ENCODE measurements at regions not wholly inside any gene's neighbourhood (a gene's known extent, or its start where the extent isn't known, plus 50 kb on each side); places are given as distances from the start of the nearest gene placed in this dataset.

- intact Hi-C loops (cut with DNase I): no loop called here
- Histone ChIP-seq H3K4me3 (ENCODE audit: low read length in 2 of 2) (no peak overlapping the region), H3K27me3 (ENCODE audit: control insufficient read depth in 1 of 2, insufficient read depth in 2 of 2, low read length in 1 of 2) (no peaks in the 10 kb centered on the region), H3K4me1 (ENCODE audit: control insufficient read depth in 1 of 2, insufficient read depth in 2 of 2, low read length in 2 of 2) (no peaks in the 10 kb centered on the region), H3K27ac (ENCODE audit: low read depth in 1 of 2, low read length in 2 of 2) (no peak overlapping the region), H3K36me3 (ENCODE audit: control insufficient read depth in 1 of 2, insufficient read depth in 2 of 2, low read length in 1 of 2) (no peaks in the 10 kb centered on the region), H3K9me3 (ENCODE audit: control insufficient read depth, low read length) (peaks cover 2% of the 10 kb centered on the region)
- no peak for ATAC-seq (ENCODE audit: low FRiP score)
- WGBS, 2 donors: 46 to 48% methylated on average over 1 of the region's 1 CpG
- no peak for DNase-seq
Measured at GRCh38 chr20:41991412-41991811, 373.2 kb upstream of the CHD6 start.

DNA sequence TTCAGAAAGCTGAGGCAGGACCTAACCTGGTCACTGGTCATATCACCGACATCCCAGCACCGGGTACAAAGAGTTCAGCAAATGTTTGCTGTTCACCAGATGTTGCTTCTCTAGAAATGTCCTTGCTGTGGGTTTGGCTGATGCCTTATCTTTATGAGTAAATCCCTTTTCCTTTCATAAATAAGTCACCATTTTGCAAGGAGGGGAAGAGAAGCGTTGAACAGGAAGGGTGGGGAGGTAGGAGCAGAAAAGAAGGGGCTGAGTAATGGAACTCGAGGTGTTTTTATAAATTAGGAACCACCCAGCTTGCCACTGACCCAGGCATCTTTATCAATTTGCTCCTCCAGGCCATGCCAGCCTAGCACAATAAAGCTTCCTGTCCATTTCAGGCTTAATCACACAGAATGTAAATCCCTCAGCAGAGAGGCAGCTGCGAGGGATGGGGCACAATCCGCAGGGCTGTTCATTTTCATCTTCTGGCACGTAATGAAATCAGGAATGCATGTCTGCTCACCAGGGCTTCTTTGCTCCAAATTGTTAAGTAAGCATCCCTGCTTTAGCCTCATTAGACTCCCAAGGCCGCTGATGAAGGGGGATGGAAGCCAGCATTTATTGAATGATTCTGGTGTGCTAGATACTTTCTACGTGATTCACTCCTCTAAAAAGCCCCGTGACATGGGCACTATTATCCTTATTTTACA is 371.9 kb upstream of the CHD6 start:
- intact Hi-C loops (cut with DNase I): no loop called here
- Histone ChIP-seq H3K36me3 (ENCODE audit: control insufficient read depth in 1 of 2, insufficient read depth in 2 of 2, low read length in 1 of 2) (no peaks in the 10 kb centered on the region), H3K9me3 (ENCODE audit: control insufficient read depth, low read length) (peaks cover 2% of the 10 kb centered on the region), H3K4me3 (ENCODE audit: low read length in 2 of 2) (no peak overlapping the region), H3K4me1 (ENCODE audit: control insufficient read depth in 1 of 2, insufficient read depth in 2 of 2, low read length in 2 of 2) (no peaks in the 10 kb centered on the region), H3K27ac (ENCODE audit: low read depth in 1 of 2, low read length in 2 of 2) (no peak overlapping the region), H3K27me3 (ENCODE audit: control insufficient read depth in 1 of 2, insufficient read depth in 2 of 2, low read length in 1 of 2) (no peaks in the 10 kb centered on the region)
- DNase-seq (no peak), ATAC-seq (ENCODE audit: low FRiP score) (no peak)
- WGBS, 2 donors: 46 to 53% methylated on average over 10 of the region's 10 CpGs

- ATAC-seq (ENCODE audit: low FRiP score) (no peak), DNase-seq (no peak)
- Histone ChIP-seq H3K9me3 (ENCODE audit: control insufficient read depth, low read length) (peaks cover 3% of the 10 kb centered on the region), H3K36me3 (ENCODE audit: control insufficient read depth in 1 of 2, insufficient read depth in 2 of 2, low read length in 1 of 2) (no peaks in the 10 kb centered on the region), H3K4me1 (ENCODE audit: control insufficient read depth in 1 of 2, insufficient read depth in 2 of 2, low read length in 2 of 2) (no peaks in the 10 kb centered on the region), H3K27me3 (ENCODE audit: control insufficient read depth in 1 of 2, insufficient read depth in 2 of 2, low read length in 1 of 2) (no peaks in the 10 kb centered on the region), H3K4me3 (ENCODE audit: low read length in 2 of 2) (no peak overlapping the region), H3K27ac (ENCODE audit: low read depth in 1 of 2, low read length in 2 of 2) (no peak overlapping the region)
- intact Hi-C loops (cut with DNase I): no loop called here
- 84 to 85% methylated on average over 3 of the region's 3 CpGs for WGBS, 2 donors
Measured at GRCh38 chr20:41989039-41989679, 371.0 kb upstream of the CHD6 start.

DNA sequence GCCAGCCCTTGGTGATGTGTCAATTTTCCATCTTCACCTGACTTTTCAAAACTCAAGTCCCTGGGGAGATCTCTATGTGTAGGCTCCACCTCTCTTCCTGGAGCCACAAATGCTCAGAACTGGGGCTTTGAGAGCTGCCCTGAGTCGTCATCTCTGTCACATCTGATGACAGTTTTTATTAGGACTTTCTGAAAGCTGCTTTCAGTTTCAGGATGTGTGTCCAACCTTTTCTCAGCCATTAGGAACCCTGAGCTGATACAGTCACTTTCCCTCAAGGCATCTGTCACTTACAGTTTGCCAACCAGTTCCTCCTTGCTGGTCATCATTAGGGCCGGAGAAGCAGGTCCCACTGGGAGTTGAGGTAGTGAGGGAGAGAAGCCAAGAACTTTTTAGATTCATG is 365.9 kb upstream of the CHD6 start:
- H3K27ac ChIP-seq (ENCODE audit: low read depth in 1 of 2, low read length in 2 of 2): no peak overlapping the region
- WGBS, 2 donors: 67 to 71% methylated on average over 2 of the region's 2 CpGs
- H3K9me3 ChIP-seq (ENCODE audit: control insufficient read depth, low read length): peaks cover 2% of the 10 kb centered on the region
- DNase-seq (no peak), ATAC-seq (ENCODE audit: low FRiP score) (no peak)
- intact Hi-C loops (cut with DNase I): no loop called here
- H3K36me3 ChIP-seq (ENCODE audit: control insufficient read depth in 1 of 2, insufficient read depth in 2 of 2, low read length in 1 of 2): no peaks in the 10 kb centered on the region
- no peaks in the 10 kb centered on the region for H3K27me3 ChIP-seq (ENCODE audit: control insufficient read depth in 1 of 2, insufficient read depth in 2 of 2, low read length in 1 of 2)
- H3K4me1 ChIP-seq (ENCODE audit: control insufficient read depth in 1 of 2, insufficient read depth in 2 of 2, low read length in 2 of 2): no peaks in the 10 kb centered on the region
- H3K4me3 ChIP-seq (ENCODE audit: low read length in 2 of 2): no peak overlapping the region

DNA sequence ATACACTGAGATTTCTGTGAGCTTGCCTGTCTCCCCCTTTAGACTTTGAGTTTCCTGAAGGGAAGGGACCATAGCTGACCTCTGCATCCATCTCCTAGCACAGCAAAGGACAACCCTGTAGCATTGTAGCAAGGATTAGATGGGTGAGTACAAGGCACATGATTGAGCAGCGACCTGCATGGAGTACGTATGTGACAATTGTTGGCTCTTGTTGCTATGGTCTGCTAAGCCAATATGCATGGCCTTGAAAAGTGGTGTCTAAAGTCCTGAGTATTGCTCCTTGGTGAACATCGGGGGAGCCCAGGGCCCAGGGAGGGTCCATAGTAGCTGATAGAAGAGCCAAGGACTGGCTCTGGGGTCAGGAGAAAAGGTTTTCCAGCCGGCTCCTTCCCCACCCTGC is 365.0 kb upstream of the CHD6 start:
- intact Hi-C loops (cut with DNase I): no loop called here
- Histone ChIP-seq H3K4me3 (ENCODE audit: low read length in 2 of 2) (no peak overlapping the region), H3K9me3 (ENCODE audit: control insufficient read depth, low read length) (peaks cover 2% of the 10 kb centered on the region), H3K36me3 (ENCODE audit: control insufficient read depth in 1 of 2, insufficient read depth in 2 of 2, low read length in 1 of 2) (no peaks in the 10 kb centered on the region), H3K4me1 (ENCODE audit: control insufficient read depth in 1 of 2, insufficient read depth in 2 of 2, low read length in 2 of 2) (no peaks in the 10 kb centered on the region), H3K27ac (ENCODE audit: low read depth in 1 of 2, low read length in 2 of 2) (no peak overlapping the region), H3K27me3 (ENCODE audit: control insufficient read depth in 1 of 2, insufficient read depth in 2 of 2, low read length in 1 of 2) (no peaks in the 10 kb centered on the region)
- WGBS, 2 donors: 62% methylated on average over 4 of the region's 4 CpGs
- DNase-seq (no peak), ATAC-seq (ENCODE audit: low FRiP score) (no peak)

- intact Hi-C loops (cut with DNase I): no loop called here
- Histone ChIP-seq H3K27ac (ENCODE audit: low read depth in 1 of 2, low read length in 2 of 2) (no peak overlapping the region), H3K4me3 (ENCODE audit: low read length in 2 of 2) (no peak overlapping the region), H3K9me3 (ENCODE audit: control insufficient read depth, low read length) (peaks cover 2% of the 10 kb centered on the region), H3K27me3 (ENCODE audit: control insufficient read depth in 1 of 2, insufficient read depth in 2 of 2, low read length in 1 of 2) (no peaks in the 10 kb centered on the region), H3K36me3 (ENCODE audit: control insufficient read depth in 1 of 2, insufficient read depth in 2 of 2, low read length in 1 of 2) (no peaks in the 10 kb centered on the region), H3K4me1 (ENCODE audit: control insufficient read depth in 1 of 2, insufficient read depth in 2 of 2, low read length in 2 of 2) (no peaks in the 10 kb centered on the region)
- ATAC-seq (ENCODE audit: low FRiP score) (no peak), DNase-seq (no peak)
- 97 to 98% methylated on average over 3 of the region's 3 CpGs for WGBS, 2 donors
Measured at GRCh38 chr20:41981746-41982145, 363.6 kb upstream of the CHD6 start.

GRCh38 chr20:41978875-41979274 is 360.7 kb upstream of the CHD6 start:
- H3K27ac ChIP-seq (ENCODE audit: low read depth in 1 of 2, low read length in 2 of 2): no peak overlapping the region
- H3K4me3 ChIP-seq (ENCODE audit: low read length in 2 of 2): no peak overlapping the region
- H3K9me3 ChIP-seq (ENCODE audit: control insufficient read depth, low read length): no peaks in the 10 kb centered on the region
- H3K27me3 ChIP-seq (ENCODE audit: control insufficient read depth in 1 of 2, insufficient read depth in 2 of 2, low read length in 1 of 2): no peaks in the 10 kb centered on the region
- H3K4me1 ChIP-seq (ENCODE audit: control insufficient read depth in 1 of 2, insufficient read depth in 2 of 2, low read length in 2 of 2): peaks cover 0 to 2% of the 10 kb centered on the region in 2 donors
- no peaks in the 10 kb centered on the region for H3K36me3 ChIP-seq (ENCODE audit: control insufficient read depth in 1 of 2, insufficient read depth in 2 of 2, low read length in 1 of 2)
- WGBS, 2 donors: 92 to 93% methylated on average over 4 of the region's 4 CpGs
- DNase-seq (no peak), ATAC-seq (ENCODE audit: low FRiP score) (no peak)
- intact Hi-C loops (cut with DNase I): no loop called here

DNA sequence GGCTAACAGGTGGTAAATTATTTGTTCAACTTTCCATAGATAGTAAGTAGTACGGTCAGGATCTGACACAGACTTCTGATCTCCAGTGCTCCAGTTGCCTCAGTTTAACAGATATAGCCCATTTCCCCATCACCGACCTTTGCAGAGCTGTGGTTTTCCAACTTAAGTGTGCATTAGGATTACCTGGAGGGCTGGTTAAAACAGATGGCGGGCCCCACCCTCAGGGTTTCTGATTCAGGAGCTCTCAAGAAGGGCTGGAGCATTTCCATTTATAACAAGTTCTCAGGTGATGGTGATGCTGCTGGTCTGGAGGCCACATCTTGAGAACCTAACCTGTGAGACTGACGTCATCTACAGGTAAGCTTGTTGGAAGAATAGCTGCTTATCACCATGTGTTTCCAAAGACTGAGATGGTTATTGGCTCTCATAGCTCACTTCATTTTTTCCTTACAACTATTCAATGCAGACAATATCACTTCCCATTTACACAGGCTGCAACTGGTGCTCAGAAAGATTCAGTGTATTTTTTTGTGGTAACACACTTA is 360.1 kb upstream of the CHD6 start:
- intact Hi-C loops (cut with DNase I): no loop called here
- H3K36me3 ChIP-seq (ENCODE audit: control insufficient read depth in 1 of 2, insufficient read depth in 2 of 2, low read length in 1 of 2): no peaks in the 10 kb centered on the region
- H3K4me1 ChIP-seq (ENCODE audit: control insufficient read depth in 1 of 2, insufficient read depth in 2 of 2, low read length in 2 of 2): peaks cover 0 to 2% of the 10 kb centered on the region in 2 donors
- no peaks in the 10 kb centered on the region for H3K9me3 ChIP-seq (ENCODE audit: control insufficient read depth, low read length)
- H3K27ac ChIP-seq (ENCODE audit: low read depth in 1 of 2, low read length in 2 of 2): no peak overlapping the region
- DNase-seq: no peak
- no peak for ATAC-seq (ENCODE audit: low FRiP score)
- no peak overlapping the region for H3K4me3 ChIP-seq (ENCODE audit: low read length in 2 of 2)
- H3K27me3 ChIP-seq (ENCODE audit: control insufficient read depth in 1 of 2, insufficient read depth in 2 of 2, low read length in 1 of 2): no peaks in the 10 kb centered on the region
- WGBS, 2 donors: 78 to 83% methylated on average over 4 of the region's 4 CpGs

DNA sequence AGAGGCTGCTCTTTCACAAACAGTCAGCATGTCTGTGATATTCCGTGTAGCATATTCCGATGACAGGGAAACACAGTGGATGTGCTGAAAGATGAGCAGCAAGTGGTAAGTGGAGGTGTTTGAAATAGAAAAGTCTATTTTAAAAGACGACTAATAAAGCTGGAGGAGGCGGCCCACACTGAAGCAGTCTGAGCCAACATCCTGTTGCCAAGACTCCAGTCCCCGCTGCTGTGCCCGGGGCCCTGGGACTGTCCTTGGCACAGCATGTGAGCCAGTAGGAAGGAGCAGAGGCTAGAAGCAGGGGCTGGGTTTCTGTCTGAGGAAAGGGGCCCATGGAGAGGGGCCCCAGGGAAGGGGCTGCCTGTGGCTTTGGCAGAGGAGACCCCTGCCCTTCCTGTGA is 351.5 kb upstream of the CHD6 start:
- WGBS, 2 donors: 6 to 13% methylated on average over 6 of the region's 6 CpGs
- Histone ChIP-seq H3K4me1 (ENCODE audit: control insufficient read depth in 1 of 2, insufficient read depth in 2 of 2, low read length in 2 of 2) (no peaks in the 10 kb centered on the region), H3K27me3 (ENCODE audit: control insufficient read depth in 1 of 2, insufficient read depth in 2 of 2, low read length in 1 of 2) (no peaks in the 10 kb centered on the region), H3K9me3 (ENCODE audit: control insufficient read depth, low read length) (peaks cover 2% of the 10 kb centered on the region), H3K36me3 (ENCODE audit: control insufficient read depth in 1 of 2, insufficient read depth in 2 of 2, low read length in 1 of 2) (no peaks in the 10 kb centered on the region), H3K4me3 (ENCODE audit: low read length in 2 of 2) (no peak overlapping the region), H3K27ac (ENCODE audit: low read depth in 1 of 2, low read length in 2 of 2) (no peak overlapping the region)
- DNase-seq: no peak
- intact Hi-C loops (cut with DNase I): no loop called here
- ATAC-seq (ENCODE audit: low FRiP score): no peak

Measured in aorta (tissue), 5 donors.